AG04449 (cell line): ENCODE measurements at regions not wholly inside any gene's neighbourhood (a gene's known extent, or its start where the extent isn't known, plus 50 kb on each side); places are given as distances from the start of the nearest gene placed in this dataset.

Experiments used
- CTCF ChIA-PET: fragments of 350-600 bp; formaldehyde crosslinking; extraction: SDS; loops from one replicate; lab custom pipeline; 2021; ENCODE audit warnings: antibody characterized with exemption; lab: Yijun Ruan, JAX
- POLR2A ChIA-PET: fragments of 400-600, 350-600 bp; formaldehyde crosslinking; extraction: SDS; loops from one replicate; lab custom pipeline; 2020; ENCODE audit warnings: antibody characterized with exemption, inconsistent platforms; lab: Yijun Ruan, JAX
- DNase-seq: peaks from one replicate; pipeline ENCODE4 v3.0.0-alpha.2; 2010; ENCODE audit warnings: low read depth, low spot score
- H3K4me3 ChIP-seq: 2 replicates; pipeline ENCODE4 v1.5.1; 2011; ENCODE audit warnings: low read depth, mild to moderate bottlenecking, control low read depth, low read length
- CTCF ChIP-seq: IDR thresholded peaks from one replicate; pipeline ENCODE4 v1.5.1; 2011; ENCODE audit warnings: mild to moderate bottlenecking, moderate library complexity, low read length, control low read depth, inconsistent platforms; ENCODE audit not compliant: insufficient read depth; ENCODE audit errors: missing control alignments

GRCh38 chr1:218896202-218896601, 277.5 kb upstream of the LYPLAL1 start:
- TF ChIP-seq CTCF: no peak
- H3K4me3 ChIP-seq: no peak overlapping the region
- DNase-seq: no peak
- CTCF ChIA-PET: interaction anchor here (0.6 kb wide), 1 partner anchor 567 kb away, joined by 3 read pairs; no protein-coding TSS in a partner anchor
- POLR2A ChIA-PET: no interaction called here

GRCh38 chr1:218898921-218899320, 274.8 kb upstream of the LYPLAL1 start:
- ChIA-PET POLR2A (no interaction called here), CTCF (no interaction called here)
- no peak for DNase-seq
- TF ChIP-seq CTCF: no peak
- no peak overlapping the region for H3K4me3 ChIP-seq

- DNase-seq: no peak
- TF ChIP-seq CTCF: no peak
- no peak overlapping the region for H3K4me3 ChIP-seq
- ChIA-PET POLR2A (no interaction called here), CTCF (interaction anchor here (0.7 kb wide), 1 partner anchor 60 kb away, joined by 3 read pairs; no protein-coding TSS in a partner anchor)
Observed at GRCh38 chr1:218900615-218901014, 273.1 kb upstream of the LYPLAL1 start.

- ChIA-PET CTCF (interaction anchor here (1.3 kb wide), 1 partner anchor 9 kb away, joined by 3 read pairs; no protein-coding TSS in a partner anchor), POLR2A (no interaction called here)
- H3K4me3 ChIP-seq: no peak overlapping the region
- no peak for TF ChIP-seq CTCF
- no peak for DNase-seq
Observed at GRCh38 chr1:218904416-218904815, 269.3 kb upstream of the LYPLAL1 start.

GRCh38 chr1:218916720-218917119, 257.0 kb upstream of the LYPLAL1 start:
- no peak for TF ChIP-seq CTCF
- ChIA-PET CTCF (no interaction called here), POLR2A (no interaction called here)
- DNase-seq: no peak
- H3K4me3 ChIP-seq: no peak overlapping the region

- no peak for DNase-seq
- no peak for TF ChIP-seq CTCF
- POLR2A ChIA-PET: no interaction called here
- CTCF ChIA-PET: interaction anchor here (0.8 kb wide), 1 partner anchor 73 kb away, joined by 3 read pairs; no protein-coding TSS in a partner anchor
- H3K4me3 ChIP-seq: no peak overlapping the region
Observed at GRCh38 chr1:218917656-218918055, 256.0 kb upstream of the LYPLAL1 start.
